Astrocyte of the cerebellum (primary cell): ENCODE measurements at regions not wholly inside any gene's neighbourhood (a gene's known extent, or its start where the extent isn't known, plus 50 kb on each side); places are given as distances from the start of the nearest gene placed in this dataset.

ENCODE experiments used
- DNase-seq: peaks from one replicate; pipeline ENCODE4 v3.0.0-alpha.2; 2011; ENCODE audit warnings: low read depth
- H3K4me3 ChIP-seq: 2 replicates; pipeline ENCODE4 v1.5.1; 2011; ENCODE audit warnings: mild to moderate bottlenecking, low read depth, low read length, moderate library complexity
- CTCF ChIP-seq: IDR thresholded peaks from 2 replicates; pipeline ENCODE4 v1.5.1; 2012; ENCODE audit warnings: low read length, low read depth, moderate library complexity, mild to moderate bottlenecking; ENCODE audit errors: missing control alignments
- in situ Hi-C: cut with HindIII; loops from 2 replicates; pipeline ENCODE4 v1.10.0; 2017; ENCODE audit warnings: low sequenced_read_pairs

- in situ Hi-C loops, result no loop called here
- H3K4me3 ChIP-seq, result no peak overlapping the region
- no peak for TF ChIP-seq CTCF
- DNase-seq, result no peak
Observed at GRCh38 chr18:62629031-62629430, 86.3 kb upstream of the PHLPP1 start.

- no peak for DNase-seq
- TF ChIP-seq CTCF, result no peak
- H3K4me3 ChIP-seq, result no peak overlapping the region
- in situ Hi-C loops, result no loop called here
Observed at GRCh38 chr18:62631173-62631572, 84.2 kb upstream of the PHLPP1 start.

- no peak for TF ChIP-seq CTCF
- in situ Hi-C loops, result no loop called here
- no peak overlapping the region for H3K4me3 ChIP-seq
- DNase-seq, result no peak
Observed at GRCh38 chr18:62632788-62633455, 82.4 kb upstream of the PHLPP1 start.

GRCh38 chr18:62634458-62634857 is 80.9 kb upstream of the PHLPP1 start:
- no peak for TF ChIP-seq CTCF
- in situ Hi-C loops, result no loop called here
- no peak for DNase-seq
- no peak overlapping the region for H3K4me3 ChIP-seq

- DNase-seq, result no peak
- in situ Hi-C loops, result no loop called here
- TF ChIP-seq CTCF, result no peak
- H3K4me3 ChIP-seq, result no peak overlapping the region
Observed at GRCh38 chr18:62634979-62635630, 80.2 kb upstream of the PHLPP1 start.

- H3K4me3 ChIP-seq, result no peak overlapping the region
- no peak for TF ChIP-seq CTCF
- in situ Hi-C loops, result no loop called here
- DNase-seq, result no peak
Observed at GRCh38 chr18:62637403-62637802, 77.9 kb upstream of the PHLPP1 start.
